ENCODE measurements at regions not wholly inside any gene's neighbourhood (a gene's known extent, or its start where the extent isn't known, plus 50 kb on each side); places are given as distances from the start of the nearest gene placed in this dataset.

- H3K27me3 Mint-ChIP-seq = peaks cover 4% of the 10 kb centered on the region
- no peak overlapping the region for H3K27ac ChIP-seq (ENCODE audit: insufficient read depth, low read length, poor library complexity, severe bottlenecking)
- no peak overlapping the region for H3K27ac Mint-ChIP-seq
- H3K4me3 ChIP-seq (ENCODE audit: low read depth, low read length) = no peak overlapping the region
- H3K4me1 Mint-ChIP-seq = no peaks in the 10 kb centered on the region
- no peaks in the 10 kb centered on the region for H3K36me3 ChIP-seq (ENCODE audit: control insufficient read depth, insufficient read depth, low read length)
- H3K9me3 ChIP-seq (ENCODE audit: control insufficient read depth in 2 of 2, low read length in 2 of 2) = no peaks in the 10 kb centered on the region
- H3K4me3 Mint-ChIP-seq = no peak overlapping the region
- H3K4me1 ChIP-seq (ENCODE audit: control insufficient read depth, insufficient read depth, low read length, poor library complexity, severe bottlenecking) = no peaks in the 10 kb centered on the region
- no peaks in the 10 kb centered on the region for H3K27me3 ChIP-seq (ENCODE audit: control insufficient read depth, insufficient read depth, low read length)
- DNase-seq (no peak), ATAC-seq (ENCODE audit: low read depth in 2 of 2) (no peak)
- H3K9me3 Mint-ChIP-seq = peaks cover 0 to 3% (median 0%) of the 10 kb centered on the region in 7 donors
- no peaks in the 10 kb centered on the region for H3K36me3 Mint-ChIP-seq
Observed at GRCh38 chr10:2676455-2676854, 390.9 kb upstream of the PFKP start.

- Mint-ChIP-seq H3K4me1 (no peaks in the 10 kb centered on the region), H3K9me3 (peaks cover 0 to 3% (median 0%) of the 10 kb centered on the region in 7 donors), H3K27ac (no peak overlapping the region), H3K27me3 (peaks cover 4% of the 10 kb centered on the region), H3K4me3 (no peak overlapping the region), H3K36me3 (no peaks in the 10 kb centered on the region)
- no peaks in the 10 kb centered on the region for H3K27me3 ChIP-seq (ENCODE audit: control insufficient read depth, insufficient read depth, low read length)
- H3K4me1 ChIP-seq (ENCODE audit: control insufficient read depth, insufficient read depth, low read length, poor library complexity, severe bottlenecking) = no peaks in the 10 kb centered on the region
- DNase-seq = no peak
- no peaks in the 10 kb centered on the region for H3K9me3 ChIP-seq (ENCODE audit: control insufficient read depth in 2 of 2, low read length in 2 of 2)
- no peak for ATAC-seq (ENCODE audit: low read depth in 2 of 2)
- H3K27ac ChIP-seq (ENCODE audit: insufficient read depth, low read length, poor library complexity, severe bottlenecking) = no peak overlapping the region
- H3K4me3 ChIP-seq (ENCODE audit: low read depth, low read length) = no peak overlapping the region
- no peaks in the 10 kb centered on the region for H3K36me3 ChIP-seq (ENCODE audit: control insufficient read depth, insufficient read depth, low read length)
Observed at GRCh38 chr10:2674451-2674850, 392.9 kb upstream of the PFKP start.

- DNase-seq = no peak
- no peak for ATAC-seq (ENCODE audit: low read depth in 2 of 2)
- Mint-ChIP-seq H3K27ac (no peak overlapping the region), H3K27me3 (no peaks in the 10 kb centered on the region), H3K36me3 (no peaks in the 10 kb centered on the region), H3K4me3 (no peak overlapping the region), H3K9me3 (peaks cover 0 to 4% (median 0%) of the 10 kb centered on the region in 7 donors), H3K4me1 (no peaks in the 10 kb centered on the region)
- Histone ChIP-seq H3K4me3 (ENCODE audit: low read depth, low read length) (no peak overlapping the region), H3K9me3 (ENCODE audit: control insufficient read depth in 2 of 2, low read length in 2 of 2) (no peaks in the 10 kb centered on the region), H3K4me1 (ENCODE audit: control insufficient read depth, insufficient read depth, low read length, poor library complexity, severe bottlenecking) (no peaks in the 10 kb centered on the region), H3K27me3 (ENCODE audit: control insufficient read depth, insufficient read depth, low read length) (no peaks in the 10 kb centered on the region), H3K36me3 (ENCODE audit: control insufficient read depth, insufficient read depth, low read length) (no peaks in the 10 kb centered on the region), H3K27ac (ENCODE audit: insufficient read depth, low read length, poor library complexity, severe bottlenecking) (no peak overlapping the region)
Observed at GRCh38 chr10:2670864-2671263, 396.5 kb upstream of the PFKP start.

- H3K27me3 ChIP-seq (ENCODE audit: control insufficient read depth, insufficient read depth, low read length) = no peaks in the 10 kb centered on the region
- no peaks in the 10 kb centered on the region for H3K36me3 ChIP-seq (ENCODE audit: control insufficient read depth, insufficient read depth, low read length)
- peaks cover 0 to 4% (median 0%) of the 10 kb centered on the region in 7 donors for H3K9me3 Mint-ChIP-seq
- no peaks in the 10 kb centered on the region for H3K9me3 ChIP-seq (ENCODE audit: control insufficient read depth in 2 of 2, low read length in 2 of 2)
- no peaks in the 10 kb centered on the region for H3K4me1 ChIP-seq (ENCODE audit: control insufficient read depth, insufficient read depth, low read length, poor library complexity, severe bottlenecking)
- ATAC-seq (ENCODE audit: low read depth in 2 of 2) (no peak), DNase-seq (no peak)
- H3K27ac Mint-ChIP-seq = no peak overlapping the region
- H3K27ac ChIP-seq (ENCODE audit: insufficient read depth, low read length, poor library complexity, severe bottlenecking) = no peak overlapping the region
- H3K36me3 Mint-ChIP-seq = no peaks in the 10 kb centered on the region
- H3K27me3 Mint-ChIP-seq = no peaks in the 10 kb centered on the region
- no peak overlapping the region for H3K4me3 ChIP-seq (ENCODE audit: low read depth, low read length)
- H3K4me1 Mint-ChIP-seq = no peaks in the 10 kb centered on the region
- no peak overlapping the region for H3K4me3 Mint-ChIP-seq
Observed at GRCh38 chr10:2665772-2666171, 401.6 kb upstream of the PFKP start.

GRCh38 chr10:2660276-2660675, 407.1 kb upstream of the PFKP start:
- Mint-ChIP-seq H3K9me3 (peaks cover 0 to 1% (median 0%) of the 10 kb centered on the region in 7 donors), H3K4me3 (peak overlapping the region in 1 of 4 donors; percentile 51), H3K27ac (no peak overlapping the region), H3K27me3 (no peaks in the 10 kb centered on the region), H3K4me1 (no peaks in the 10 kb centered on the region), H3K36me3 (no peaks in the 10 kb centered on the region)
- no peak for ATAC-seq (ENCODE audit: low read depth in 2 of 2)
- no peak for DNase-seq
- H3K27ac ChIP-seq (ENCODE audit: insufficient read depth, low read length, poor library complexity, severe bottlenecking) = no peak overlapping the region
- H3K27me3 ChIP-seq (ENCODE audit: control insufficient read depth, insufficient read depth, low read length) = no peaks in the 10 kb centered on the region
- H3K4me1 ChIP-seq (ENCODE audit: control insufficient read depth, insufficient read depth, low read length, poor library complexity, severe bottlenecking) = no peaks in the 10 kb centered on the region
- H3K36me3 ChIP-seq (ENCODE audit: control insufficient read depth, insufficient read depth, low read length) = no peaks in the 10 kb centered on the region
- H3K9me3 ChIP-seq (ENCODE audit: control insufficient read depth in 2 of 2, low read length in 2 of 2) = no peaks in the 10 kb centered on the region
- no peak overlapping the region for H3K4me3 ChIP-seq (ENCODE audit: low read depth, low read length)

GRCh38 chr10:2659660-2660209, 407.6 kb upstream of the PFKP start:
- Histone ChIP-seq H3K9me3 (ENCODE audit: control insufficient read depth in 2 of 2, low read length in 2 of 2) (no peaks in the 10 kb centered on the region), H3K4me1 (ENCODE audit: control insufficient read depth, insufficient read depth, low read length, poor library complexity, severe bottlenecking) (no peaks in the 10 kb centered on the region), H3K27ac (ENCODE audit: insufficient read depth, low read length, poor library complexity, severe bottlenecking) (no peak overlapping the region), H3K4me3 (ENCODE audit: low read depth, low read length) (no peak overlapping the region), H3K27me3 (ENCODE audit: control insufficient read depth, insufficient read depth, low read length) (no peaks in the 10 kb centered on the region), H3K36me3 (ENCODE audit: control insufficient read depth, insufficient read depth, low read length) (no peaks in the 10 kb centered on the region)
- DNase-seq (no peak), ATAC-seq (ENCODE audit: low read depth in 2 of 2) (no peak)
- H3K27me3 Mint-ChIP-seq = no peaks in the 10 kb centered on the region
- peaks cover 0 to 1% (median 0%) of the 10 kb centered on the region in 7 donors for H3K9me3 Mint-ChIP-seq
- no peaks in the 10 kb centered on the region for H3K4me1 Mint-ChIP-seq
- no peak overlapping the region for H3K4me3 Mint-ChIP-seq
- H3K36me3 Mint-ChIP-seq = no peaks in the 10 kb centered on the region
- no peak overlapping the region for H3K27ac Mint-ChIP-seq

- H3K27me3 ChIP-seq (ENCODE audit: control insufficient read depth, insufficient read depth, low read length) = no peaks in the 10 kb centered on the region
- Mint-ChIP-seq H3K4me1 (no peaks in the 10 kb centered on the region), H3K4me3 (no peak overlapping the region), H3K36me3 (no peaks in the 10 kb centered on the region), H3K27ac (no peak overlapping the region), H3K9me3 (peaks cover 0 to 5% (median 0%) of the 10 kb centered on the region in 7 donors), H3K27me3 (no peaks in the 10 kb centered on the region)
- H3K36me3 ChIP-seq (ENCODE audit: control insufficient read depth, insufficient read depth, low read length) = no peaks in the 10 kb centered on the region
- ATAC-seq (ENCODE audit: low read depth in 2 of 2) (no peak), DNase-seq (no peak)
- H3K9me3 ChIP-seq (ENCODE audit: control insufficient read depth in 2 of 2, low read length in 2 of 2) = no peaks in the 10 kb centered on the region
- H3K4me3 ChIP-seq (ENCODE audit: low read depth, low read length) = no peak overlapping the region
- H3K4me1 ChIP-seq (ENCODE audit: control insufficient read depth, insufficient read depth, low read length, poor library complexity, severe bottlenecking) = no peaks in the 10 kb centered on the region
- no peak overlapping the region for H3K27ac ChIP-seq (ENCODE audit: insufficient read depth, low read length, poor library complexity, severe bottlenecking)
Observed at GRCh38 chr10:2658780-2659179, 408.6 kb upstream of the PFKP start.

GRCh38 chr10:2650328-2650727, 417.0 kb upstream of the PFKP start:
- H3K27me3 ChIP-seq (ENCODE audit: control insufficient read depth, insufficient read depth, low read length) = no peaks in the 10 kb centered on the region
- no peaks in the 10 kb centered on the region for H3K4me1 Mint-ChIP-seq
- H3K9me3 Mint-ChIP-seq = peaks cover 0 to 8% (median 0%) of the 10 kb centered on the region in 7 donors
- no peak overlapping the region for H3K4me3 ChIP-seq (ENCODE audit: low read depth, low read length)
- H3K27ac Mint-ChIP-seq = no peak overlapping the region
- no peaks in the 10 kb centered on the region for H3K27me3 Mint-ChIP-seq
- H3K4me3 Mint-ChIP-seq = no peak overlapping the region
- H3K36me3 Mint-ChIP-seq = no peaks in the 10 kb centered on the region
- H3K9me3 ChIP-seq (ENCODE audit: control insufficient read depth in 2 of 2, low read length in 2 of 2) = no peaks in the 10 kb centered on the region
- DNase-seq (no peak), ATAC-seq (ENCODE audit: low read depth in 2 of 2) (no peak)
- H3K36me3 ChIP-seq (ENCODE audit: control insufficient read depth, insufficient read depth, low read length) = no peaks in the 10 kb centered on the region
- no peaks in the 10 kb centered on the region for H3K4me1 ChIP-seq (ENCODE audit: control insufficient read depth, insufficient read depth, low read length, poor library complexity, severe bottlenecking)
- no peak overlapping the region for H3K27ac ChIP-seq (ENCODE audit: insufficient read depth, low read length, poor library complexity, severe bottlenecking)
